HG03442 (cell line): ENCODE measurements at regions not wholly inside any gene's neighbourhood (a gene's known extent, or its start where the extent isn't known, plus 50 kb on each side); places are given as distances from the start of the nearest gene placed in this dataset.

Source experiments
- ATAC-seq: cut with Tn5 transposase; IDR thresholded peaks from one replicate; pipeline ENCODE4 v1.9.1; 2021; ENCODE audit warnings: mild to moderate bottlenecking, moderate library complexity; ENCODE audit not compliant: unreplicated experiment

DNA sequence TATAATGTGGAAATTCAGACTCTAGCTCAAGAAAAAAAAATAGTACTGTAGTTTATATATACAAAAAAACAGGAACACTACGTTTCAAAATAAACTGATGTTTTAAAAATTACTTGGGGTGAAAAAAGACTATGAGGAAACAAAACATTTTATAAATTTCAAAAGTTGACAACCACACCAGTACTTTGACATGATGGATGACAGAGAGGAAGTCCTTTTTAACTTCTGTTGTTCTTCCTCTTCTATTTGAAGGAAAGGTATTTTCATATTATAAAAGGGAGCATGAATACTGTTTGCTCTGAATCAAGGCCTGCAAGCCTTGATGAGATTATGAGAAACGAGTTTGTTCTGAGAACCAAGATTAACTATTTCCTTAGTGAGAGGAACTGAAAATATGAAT is 456.9 kb downstream of the TAF11L14 start:
- no peak for ATAC-seq

DNA sequence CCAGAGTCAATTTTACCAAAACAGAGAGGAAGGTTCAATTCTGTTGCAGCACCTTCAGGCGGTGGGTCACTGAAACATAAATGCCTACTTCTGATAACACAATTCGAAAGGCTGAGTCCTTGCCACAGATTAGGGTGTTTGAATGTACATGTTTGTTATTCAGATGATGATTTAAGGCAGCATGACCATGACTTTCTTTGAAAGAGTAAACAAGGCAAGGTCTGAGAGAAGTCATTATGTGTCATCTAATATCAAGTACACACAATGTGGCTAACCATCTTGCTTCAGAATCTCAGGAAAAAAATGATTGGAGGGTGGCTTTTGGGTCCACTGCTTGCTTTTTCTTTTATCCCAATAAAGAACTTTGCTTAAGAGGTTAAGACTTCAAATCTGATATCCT is 457.5 kb downstream of the TAF11L14 start:
- ATAC-seq, result no peak

DNA sequence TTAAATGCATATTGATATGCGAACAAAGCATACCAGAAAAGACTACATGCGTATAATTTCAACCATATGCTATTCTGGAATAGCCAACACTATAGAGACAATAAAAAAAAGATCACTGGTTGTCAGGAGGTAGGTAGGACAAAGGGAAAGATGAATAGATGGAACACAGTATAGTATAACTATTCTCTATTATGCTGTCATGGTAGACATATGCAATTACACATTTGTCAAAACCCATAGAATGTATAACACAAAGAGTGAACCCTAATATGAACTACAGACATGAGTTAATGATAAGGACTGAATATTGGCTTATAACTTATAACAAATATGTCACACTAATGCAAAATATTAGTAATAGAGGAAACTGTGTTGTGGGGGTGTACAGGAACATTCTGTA is 460.8 kb downstream of the TAF11L14 start:
- no peak for ATAC-seq

DNA sequence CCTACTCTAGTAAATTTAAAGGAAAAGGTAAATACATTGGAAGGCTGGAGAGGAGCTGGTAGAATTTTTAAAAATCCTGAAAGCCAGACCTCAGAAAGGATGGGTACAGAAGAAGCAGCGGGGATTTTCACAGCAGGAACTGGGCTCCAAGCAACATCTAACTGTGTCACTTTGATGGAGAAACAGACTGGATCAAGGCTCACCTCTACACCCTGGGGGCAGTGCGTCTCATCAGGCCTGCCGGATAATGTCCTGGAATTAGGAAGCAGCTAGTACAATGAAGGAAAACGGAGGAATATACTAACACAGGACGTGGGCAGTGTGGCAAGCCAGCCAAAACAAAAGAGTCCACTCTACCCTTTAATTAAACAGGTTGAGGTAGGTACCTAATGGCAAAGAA is 463.6 kb downstream of the TAF11L14 start:
- no peak for ATAC-seq

DNA sequence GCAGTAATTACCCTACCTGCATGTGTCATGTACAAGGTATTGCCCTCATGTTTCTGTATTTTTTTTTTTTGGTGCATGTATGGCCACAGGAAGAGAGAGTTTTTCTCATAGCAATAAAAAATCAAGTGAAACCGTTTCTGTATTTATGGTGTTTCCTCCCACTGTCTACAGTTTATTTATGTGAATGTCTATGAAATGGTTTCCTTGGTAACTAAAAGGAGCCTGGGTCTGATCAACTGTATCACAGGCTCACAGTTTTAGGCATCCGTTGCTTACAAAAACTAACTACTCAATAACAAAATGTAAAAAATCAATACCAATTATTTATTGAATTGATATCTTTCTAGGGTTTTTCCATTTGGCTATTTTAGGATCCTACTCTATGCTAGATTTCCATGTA is 464.4 kb downstream of the TAF11L14 start:
- no peak for ATAC-seq

DNA sequence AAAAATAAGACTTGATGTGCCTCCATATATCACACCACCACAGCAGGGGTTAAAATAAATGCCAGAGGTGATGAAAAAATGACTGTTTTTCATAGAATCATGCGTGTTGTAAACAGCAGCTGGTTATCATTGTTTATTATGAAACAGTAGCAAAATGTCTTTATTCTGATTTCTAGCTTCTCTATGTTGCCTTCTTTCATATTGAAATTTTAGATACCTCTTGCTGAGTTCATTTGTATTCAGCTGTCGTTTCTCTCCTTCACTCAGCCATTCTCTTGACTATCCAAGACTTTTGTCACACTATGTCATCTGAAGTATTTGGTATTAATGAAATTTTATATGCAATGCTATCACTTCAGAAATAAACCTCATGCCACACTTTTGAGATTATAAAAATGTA is 465.0 kb downstream of the TAF11L14 start:
- ATAC-seq, result no peak

DNA sequence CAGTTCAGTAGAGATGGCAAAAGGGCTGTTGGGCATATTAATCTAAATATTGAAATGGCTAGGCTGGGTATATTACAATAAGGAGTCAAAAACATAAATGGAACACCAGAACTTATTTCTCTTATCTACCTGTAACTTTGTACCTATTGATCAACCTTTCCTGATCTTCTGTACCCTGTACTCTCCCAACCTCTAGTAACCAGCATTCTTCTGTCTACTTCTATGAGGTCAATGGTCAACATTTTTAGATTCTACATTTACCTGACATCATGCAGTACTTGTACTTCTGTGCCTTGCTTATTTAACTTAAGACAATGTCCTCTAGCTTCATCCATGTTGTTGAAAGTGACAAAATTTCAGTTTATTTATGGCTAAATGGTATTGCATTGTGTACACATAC is 467.3 kb downstream of the TAF11L14 start:
- ATAC-seq, result no peak

DNA sequence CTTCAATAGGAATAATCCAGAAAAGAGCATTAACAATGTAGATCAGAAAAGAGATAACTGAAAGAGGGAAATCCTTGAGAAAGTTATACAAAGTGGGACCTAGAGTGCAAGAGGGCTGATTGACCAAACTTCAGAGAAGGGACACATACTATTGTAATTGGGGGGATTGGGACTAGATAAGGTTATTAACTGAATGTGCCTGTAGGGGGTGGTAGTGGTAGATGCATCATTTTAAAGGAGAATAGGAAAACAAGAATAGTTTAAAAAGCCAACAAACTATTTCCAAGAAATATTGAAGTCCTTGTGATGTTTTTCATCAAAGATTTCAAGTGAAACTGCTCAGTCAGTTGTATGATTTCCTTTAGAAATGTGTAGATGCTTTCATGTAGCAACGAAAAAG is 468.5 kb downstream of the TAF11L14 start:
- ATAC-seq, result no peak

DNA sequence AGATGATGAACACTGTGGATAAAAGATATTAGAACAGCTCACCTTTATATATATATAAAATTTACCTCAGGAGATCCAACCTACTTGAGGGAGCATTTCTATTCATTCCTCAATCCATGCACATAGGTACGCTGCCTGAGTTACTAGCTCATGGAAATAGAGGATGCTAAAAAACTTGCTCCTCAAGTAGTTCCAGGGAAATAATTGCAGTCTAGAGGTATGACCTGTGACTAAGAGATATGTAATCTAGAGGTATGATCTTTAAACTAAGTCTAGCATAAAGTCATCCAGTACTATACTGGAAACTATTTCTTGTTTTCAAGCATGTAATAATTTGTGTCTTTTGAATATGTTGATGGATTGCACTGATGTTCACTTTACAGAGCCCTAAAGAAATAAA is 471.2 kb downstream of the TAF11L14 start:
- ATAC-seq, result no peak

DNA sequence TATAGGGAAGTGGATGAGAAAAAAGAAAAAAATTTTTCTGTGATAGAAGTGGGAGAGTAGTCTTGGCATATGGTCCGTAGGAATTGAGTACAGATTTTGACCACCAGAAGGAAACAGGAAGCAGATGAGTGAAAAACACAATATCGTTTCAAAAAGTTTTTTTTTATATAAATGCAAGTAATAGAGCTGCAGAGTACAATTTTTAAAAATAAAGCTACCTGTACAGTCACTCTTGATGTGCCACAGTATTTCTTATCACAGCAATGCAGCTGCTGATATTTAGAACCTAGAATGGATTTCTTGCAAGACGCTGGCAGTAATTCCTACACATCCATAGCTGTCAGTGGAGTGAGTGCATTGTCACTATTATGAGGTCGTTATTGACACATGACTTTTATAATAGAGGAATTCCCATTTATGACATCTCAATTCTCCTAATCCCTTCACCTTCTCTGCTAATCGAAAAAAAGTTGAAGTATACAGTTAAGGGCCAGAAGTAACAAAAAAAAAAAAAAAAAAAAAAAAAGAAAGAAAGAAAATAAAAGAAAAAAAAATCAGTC is 477.7 kb downstream of the TAF11L14 start:
- no peak for ATAC-seq

DNA sequence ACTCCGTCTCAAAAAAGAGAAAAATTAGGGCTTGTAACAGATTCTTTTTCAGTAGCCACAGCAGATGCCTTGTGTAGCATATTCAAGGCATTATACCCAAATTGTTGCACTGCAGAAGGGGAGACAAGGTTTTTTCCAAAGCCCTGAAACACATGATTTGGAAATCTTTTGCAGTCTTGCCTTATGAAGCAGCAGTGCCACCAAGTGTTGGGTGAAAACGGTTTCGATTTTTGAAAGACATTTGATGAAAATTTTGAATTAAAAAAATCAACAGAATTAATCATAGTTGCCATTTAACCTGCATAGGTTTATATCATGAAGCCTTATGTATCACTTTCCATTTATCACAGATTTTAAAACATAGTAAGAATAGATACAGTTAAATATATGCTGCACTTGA is 479.5 kb downstream of the TAF11L14 start:
- no peak for ATAC-seq

DNA sequence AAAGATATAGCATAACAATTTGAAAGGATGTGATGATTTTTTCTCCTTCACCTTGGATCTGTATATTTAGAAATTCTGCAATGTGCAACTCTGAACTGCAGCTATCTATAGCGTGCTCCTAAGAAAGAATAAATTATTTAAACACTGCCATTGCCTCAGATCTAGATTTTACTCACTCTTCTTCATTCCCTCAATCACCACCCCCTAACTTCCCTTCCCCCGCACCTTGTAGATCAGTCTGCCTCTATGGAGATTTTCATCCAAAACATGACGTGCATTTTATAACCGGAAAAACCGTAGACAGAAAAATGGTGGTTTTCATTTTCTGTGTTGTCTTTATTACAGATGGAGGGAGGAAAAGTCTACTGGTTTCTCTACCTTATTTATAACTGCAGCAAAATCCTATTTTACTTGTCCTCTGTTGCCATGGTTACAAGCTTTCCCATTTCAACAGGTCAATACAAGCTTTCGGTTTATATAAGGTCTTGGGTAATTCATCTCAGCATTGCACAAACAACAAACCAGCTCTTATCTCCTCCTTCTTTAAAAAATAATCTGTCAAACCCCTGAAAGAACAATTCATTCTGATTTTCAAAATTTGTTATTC is 480.0 kb downstream of the TAF11L14 start:
- no peak for ATAC-seq

DNA sequence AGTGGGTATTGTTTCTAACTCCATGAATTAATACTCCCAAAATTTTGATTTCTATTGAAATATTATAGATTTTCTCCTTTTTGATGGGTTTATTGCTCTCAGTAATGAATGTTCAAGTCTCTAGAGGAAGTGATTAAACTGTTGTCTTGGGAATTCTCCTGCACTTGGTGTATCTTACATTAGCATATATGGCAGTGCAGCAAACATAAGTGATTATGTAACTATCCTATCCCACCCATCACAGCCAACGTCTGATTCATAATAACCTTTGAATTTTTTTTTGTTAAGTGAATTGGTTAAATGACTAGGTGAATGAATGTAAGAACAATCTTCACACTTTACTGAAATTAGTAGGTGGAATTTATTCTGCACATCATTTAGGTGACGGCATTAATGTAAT is 483.7 kb downstream of the TAF11L14 start:
- no peak for ATAC-seq

DNA sequence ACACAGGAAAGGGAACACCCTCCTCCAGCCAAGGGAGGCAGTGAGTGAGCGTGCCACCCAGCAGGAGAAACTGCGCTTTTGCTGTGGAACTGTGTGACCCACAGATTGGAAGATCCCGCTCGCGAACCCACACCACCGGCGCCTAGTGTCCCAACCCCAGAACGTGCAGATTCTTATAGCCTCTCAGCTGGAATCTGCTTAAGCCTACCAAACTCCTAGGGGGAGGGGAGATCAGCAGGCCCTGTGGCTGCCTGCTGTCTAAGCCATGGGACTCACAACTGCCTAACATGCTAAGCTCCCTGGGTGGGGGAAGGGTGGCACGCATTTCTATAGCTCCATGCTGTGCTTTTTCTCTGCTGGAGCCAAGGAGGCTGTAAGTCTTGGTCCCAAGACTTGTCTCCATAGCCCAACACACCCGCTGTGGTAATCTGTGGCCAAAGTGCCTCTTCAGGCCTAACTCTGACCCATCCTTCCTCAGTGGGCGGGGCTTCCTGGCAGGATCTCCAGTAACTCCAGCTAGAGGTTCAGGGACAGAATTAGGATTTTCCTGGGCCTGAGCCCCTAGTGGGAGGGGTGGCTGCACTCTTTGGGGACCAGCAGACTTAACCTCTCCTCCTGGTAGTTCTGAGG is 485.0 kb downstream of the TAF11L14 start:
- ATAC-seq, result no peak

DNA sequence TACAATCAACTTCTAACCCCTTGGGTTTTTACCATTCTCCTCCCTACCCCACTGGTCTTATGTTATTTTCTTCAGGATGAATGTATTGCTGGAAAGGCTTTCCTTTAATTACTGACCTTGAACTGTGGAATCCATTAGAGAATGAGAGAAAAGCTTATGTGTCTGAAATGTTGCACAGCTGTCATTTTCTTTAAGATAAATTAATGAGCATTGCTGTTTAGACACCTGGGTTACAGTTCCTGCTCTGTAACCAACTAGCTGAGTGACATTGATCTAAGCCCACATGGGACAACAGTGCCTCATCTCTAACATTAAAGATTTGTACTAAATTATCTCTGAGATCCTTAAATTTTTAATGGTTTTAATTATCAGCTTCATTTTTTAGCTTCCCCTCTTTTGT is 507.0 kb downstream of the TAF11L14 start:
- ATAC-seq, result no peak

DNA sequence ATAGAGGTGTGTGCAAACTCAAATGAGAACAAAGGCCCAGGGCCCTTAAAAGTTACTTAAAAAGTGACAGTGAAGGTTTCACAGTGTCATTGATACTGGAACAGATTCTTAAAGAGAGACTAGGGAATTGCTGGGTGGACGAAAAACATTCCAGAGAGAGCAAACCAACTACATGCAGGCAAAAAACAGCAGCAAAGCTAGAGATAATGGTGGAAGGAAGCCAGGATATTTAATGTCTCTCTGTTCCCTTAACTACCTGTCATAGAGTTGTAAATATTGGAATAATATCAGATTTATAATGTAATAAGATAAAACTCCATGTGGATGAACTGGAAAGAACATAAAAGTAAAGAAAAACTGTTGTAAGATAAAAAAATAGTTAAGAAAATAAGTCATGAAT is 508.6 kb downstream of the TAF11L14 start:
- no peak for ATAC-seq

DNA sequence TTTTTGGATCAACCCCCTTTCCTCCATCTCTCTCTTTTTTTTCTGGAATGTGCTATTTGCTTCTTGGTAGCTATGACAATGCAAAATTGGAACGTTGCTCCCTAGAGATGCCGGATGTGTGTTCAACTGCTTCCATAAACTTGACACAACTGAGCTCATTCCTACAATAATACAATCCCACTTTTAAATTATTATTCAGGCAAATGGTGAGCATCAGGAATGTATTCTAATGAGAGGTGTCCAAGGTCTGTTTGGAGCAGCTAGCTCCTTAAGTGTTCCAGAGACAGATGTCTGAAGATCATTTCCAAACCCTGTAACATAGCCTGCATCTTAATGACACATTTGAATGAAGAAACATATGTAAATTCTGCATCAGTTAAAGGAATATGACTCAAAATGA is 518.4 kb downstream of the TAF11L14 start:
- no peak for ATAC-seq

DNA sequence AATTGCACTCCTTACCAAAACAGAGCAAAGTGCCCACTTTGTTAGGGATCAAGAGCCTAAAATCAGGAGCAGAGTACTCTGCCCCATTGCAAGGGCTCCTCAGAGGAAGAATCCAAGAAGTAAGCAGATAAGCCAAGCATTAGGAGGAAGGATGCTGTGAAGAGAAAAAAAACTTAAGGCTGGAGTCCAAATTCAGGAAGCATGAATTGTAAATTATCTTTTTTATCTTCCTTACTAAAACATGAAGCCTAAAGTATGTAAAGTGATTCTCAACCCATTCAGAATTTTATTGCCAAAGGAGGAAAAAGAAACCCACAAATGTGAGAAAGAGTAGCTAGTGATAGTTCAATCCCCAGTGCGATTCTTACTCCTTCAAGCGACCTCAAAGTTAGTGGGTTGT is 523.9 kb downstream of the TAF11L14 start:
- ATAC-seq, result no peak

DNA sequence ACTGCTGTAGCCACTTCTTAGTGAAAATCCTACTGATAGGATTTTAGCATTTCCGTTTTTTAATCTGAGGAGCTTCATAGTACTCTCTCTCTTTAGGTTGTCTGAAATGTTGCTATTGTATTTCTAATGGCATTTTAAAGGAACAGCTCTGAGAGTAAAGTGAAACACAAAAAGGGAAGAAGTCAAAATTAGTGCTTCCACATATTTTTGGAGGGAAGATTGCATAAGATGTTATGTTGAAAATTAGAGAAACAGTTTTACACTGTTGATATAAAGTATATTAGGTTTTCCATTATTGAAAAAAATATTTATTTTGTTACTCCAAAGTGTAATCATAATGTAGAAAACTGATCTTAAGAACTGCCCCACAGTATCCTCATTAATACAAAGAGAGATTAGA is 525.1 kb downstream of the TAF11L14 start:
- no peak for ATAC-seq

DNA sequence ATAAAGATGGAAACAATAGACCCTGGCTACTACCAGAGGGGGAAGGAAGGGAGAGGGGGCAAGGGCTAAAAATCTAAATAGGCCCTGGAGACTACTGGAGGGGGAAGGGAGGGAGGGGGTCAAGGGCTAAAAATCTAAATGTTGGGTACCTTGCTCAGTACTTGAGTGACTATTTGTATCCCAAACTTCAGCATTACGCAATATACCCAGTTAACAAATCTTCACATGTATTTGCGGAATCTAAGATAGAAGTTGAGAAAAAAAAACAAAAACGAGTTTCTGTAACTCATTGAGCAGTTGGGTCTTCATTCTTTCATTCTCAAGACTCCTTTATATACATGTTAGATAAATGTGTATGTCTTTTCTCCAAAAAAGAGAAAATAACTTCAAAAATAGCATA is 537.4 kb downstream of the TAF11L14 start:
- ATAC-seq, result no peak

DNA sequence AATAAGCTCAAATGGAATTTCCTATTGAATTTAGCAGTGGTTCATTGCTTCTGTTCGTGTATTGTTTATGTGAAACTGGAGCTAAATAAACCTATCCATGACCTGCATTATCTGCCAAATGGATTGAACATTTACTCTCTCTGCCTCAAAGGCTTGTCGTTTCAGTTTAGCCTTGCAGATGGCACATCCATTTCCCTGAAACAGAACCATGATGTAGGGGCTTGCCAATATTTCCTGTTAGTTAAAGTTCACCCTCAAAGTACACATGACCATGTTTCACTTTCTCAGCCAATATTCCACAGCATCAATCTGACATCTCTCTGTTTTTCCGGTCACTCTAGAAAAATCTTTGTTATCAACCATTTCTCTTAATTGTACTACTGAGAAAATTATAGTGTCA is 545.3 kb downstream of the TAF11L14 start:
- no peak for ATAC-seq

DNA sequence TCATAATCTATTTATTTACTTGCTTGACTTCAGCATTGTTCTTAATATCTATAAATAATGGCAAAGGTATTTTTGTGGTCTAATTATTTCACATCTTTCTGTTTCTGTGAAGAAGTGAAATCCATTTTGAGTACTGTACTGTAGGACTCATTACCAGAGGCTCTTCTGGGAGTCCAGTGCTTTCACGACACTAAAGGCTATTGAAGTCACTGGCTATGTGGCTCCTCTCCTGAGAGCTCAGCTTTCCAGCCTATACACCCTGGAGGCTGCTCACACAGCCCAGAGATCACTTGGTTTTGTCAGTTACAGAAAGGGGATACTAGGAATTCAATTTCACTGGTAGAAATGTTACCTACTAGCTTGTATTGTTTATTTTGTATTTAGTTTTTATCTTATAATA is 547.3 kb downstream of the TAF11L14 start:
- no peak for ATAC-seq

DNA sequence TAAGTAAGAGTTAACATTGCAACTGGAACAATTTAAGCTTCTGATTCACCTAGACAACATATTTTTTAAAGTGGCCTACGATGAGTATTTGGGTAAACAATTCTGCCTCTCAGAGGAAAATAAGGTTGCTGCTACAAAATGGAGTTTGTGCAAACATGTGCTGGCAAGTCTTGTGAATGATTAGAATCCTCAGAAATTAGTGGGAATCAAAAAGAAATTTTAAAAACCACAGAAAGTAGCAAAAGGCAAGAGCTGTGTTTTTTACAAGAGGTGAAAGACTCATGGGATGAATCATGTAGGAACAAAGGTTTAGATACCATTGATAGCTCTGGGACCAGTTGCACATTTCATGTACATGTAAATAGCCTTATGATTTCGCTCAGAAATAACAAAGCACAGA is 561.6 kb downstream of the TAF11L14 start:
- ATAC-seq, result no peak
